H1 (cell line): ENCODE measurements at regions not wholly inside any gene's neighbourhood (a gene's known extent, or its start where the extent isn't known, plus 50 kb on each side); places are given as distances from the start of the nearest gene placed in this dataset.
A peak's percentile ranks its signal among the peaks of the same experiment; 100 is the strongest.

ENCODE experiments used
- CTCF ChIA-PET: fragments of 300-600 bp; sonication (Branson Sonifier 250); formaldehyde crosslinking; loops from one replicate; lab custom pipeline; 2021; ENCODE audit not compliant: partially characterized antibody; lab: Charles Lee
- POLR2A ChIA-PET: fragments of 300-600 bp; sonication (Branson Sonifier 250); formaldehyde crosslinking; loops from one replicate; lab custom pipeline; 2021; ENCODE audit warnings: inconsistent platforms; ENCODE audit not compliant: partially characterized antibody; lab: Charles Lee
- DNase-seq, 2 experiments: peaks; one replicate each; pipeline versions ENCODE4 v3.0.0 to v3.0.0-alpha.2; 2010 to 2022; ENCODE audit warnings: low spot score in 2 of 2, low read depth in 1 of 2, mixed read lengths in 1 of 2
- FAIRE-seq: peaks from 2 replicates; lab custom pipeline; 2011; peaks lifted over from hg19 to GRCh38; lab: Jason Lieb, UNC
- H2AFZ ChIP-seq: 2 replicates; pipeline ENCODE4 v1.8.1; 2012; ENCODE audit warnings: low read length, inconsistent platforms
- H2AK5ac ChIP-seq: 2 replicates; pipeline ENCODE4 v1.6.1; 2013; ENCODE audit warnings: low read depth, low read length
- H2BK120ac ChIP-seq: replicated peaks from 2 replicates; pipeline ENCODE3; 2013; ENCODE audit warnings: low read depth, low read length, inconsistent platforms
- H2BK12ac ChIP-seq: 2 replicates; pipeline ENCODE4 v1.6.1; 2013; ENCODE audit warnings: low read depth, low read length
- H2BK15ac ChIP-seq: 2 replicates; pipeline ENCODE4 v1.6.1; 2013; ENCODE audit warnings: low read length
- H2BK20ac ChIP-seq: 2 replicates; pipeline ENCODE4 v1.6.1; 2013; ENCODE audit warnings: low read length
- H2BK5ac ChIP-seq: 2 replicates; pipeline ENCODE4 v1.6.1; 2013; ENCODE audit warnings: low read depth, low read length
- H3K14ac ChIP-seq: 2 replicates; pipeline ENCODE4 v1.6.1; 2013; ENCODE audit warnings: inconsistent platforms; ENCODE audit not compliant: insufficient read length
- H3K18ac ChIP-seq: 2 replicates; pipeline ENCODE4 v1.6.1; 2013; ENCODE audit warnings: low read length; ENCODE audit errors: extremely low read depth
- H3K23ac ChIP-seq: 2 replicates; pipeline ENCODE4 v1.6.1; 2013; ENCODE audit warnings: inconsistent platforms; ENCODE audit not compliant: insufficient read length
- H3K23me2 ChIP-seq: 2 replicates; pipeline ENCODE4 v1.6.1; 2013; ENCODE audit warnings: low read depth, low read length
- H3K27ac ChIP-seq: 2 replicates; pipeline ENCODE4 v1.6.1; 2011; ENCODE audit warnings: low read depth, low read length, inconsistent platforms
- H3K27me3 ChIP-seq, 4 experiments: replicated peaks in 1 of 4; 1 replicate in 1 of 4; 2 replicates in 3 of 4; pipeline versions ENCODE4 v1.6.1 to v1.8.1; 2011 to 2013; ENCODE audit warnings: low read length in 3 of 4, mild to moderate bottlenecking in 3 of 4, inconsistent platforms in 2 of 4, mixed read lengths in 2 of 4, moderate library complexity in 1 of 4; ENCODE audit not compliant: control insufficient read depth in 3 of 4, insufficient read depth in 3 of 4; ENCODE audit errors: extremely low read depth in 1 of 4
- H3K36me3 ChIP-seq, 4 experiments: 2 replicates each; pipeline versions ENCODE4 v1.6.1 to v1.8.1; 2011 to 2013; ENCODE audit warnings: mild to moderate bottlenecking in 4 of 4, low read length in 3 of 4, moderate library complexity in 2 of 4, control low read depth in 1 of 4, inconsistent platforms in 1 of 4; ENCODE audit not compliant: insufficient read depth in 4 of 4, control insufficient read depth in 2 of 4
- H3K4ac ChIP-seq: replicated peaks from 2 replicates; pipeline ENCODE3; 2013; ENCODE audit warnings: low read length, low read depth, mixed read lengths, inconsistent platforms; ENCODE audit not compliant: insufficient read length
- H3K4me1 ChIP-seq, 4 experiments: replicated peaks in 1 of 4; 1 replicate in 1 of 4; 2 replicates in 3 of 4; pipeline versions ENCODE4 v1.6.1 to v1.8.1; 2011 to 2013; ENCODE audit warnings: low read length in 3 of 4, inconsistent platforms in 2 of 4, mixed read lengths in 1 of 4; ENCODE audit not compliant: insufficient read depth in 4 of 4, control insufficient read depth in 3 of 4
- H3K4me2 ChIP-seq, 2 experiments: 2 replicates each; pipeline versions ENCODE4 v1.6.1 to v1.8.1; 2011 to 2013; ENCODE audit warnings: low read depth in 2 of 2, low read length in 2 of 2, control low read depth in 1 of 2, inconsistent platforms in 1 of 2, mild to moderate bottlenecking in 1 of 2; ENCODE audit not compliant: insufficient read depth in 1 of 2
- H3K4me3 ChIP-seq, 4 experiments: fragments of 200-600, 300-600 bp in 1 of 4; sonication (generic), shearing (Covaris generic), sonication (Bioruptor Twin) in 1 of 4; 2 replicates each; pipeline versions ENCODE4 v1.5.1 to v1.8.1; 2011 to 2016; ENCODE audit warnings: low read length in 4 of 4, low read depth in 3 of 4, control low read depth in 2 of 4, inconsistent platforms in 2 of 4, mild to moderate bottlenecking in 2 of 4, mixed read lengths in 1 of 4, moderate library complexity in 1 of 4; ENCODE audit not compliant: insufficient read depth in 2 of 4; ENCODE audit errors: extremely low read depth in 1 of 4
- H3K56ac ChIP-seq: replicated peaks from 2 replicates; pipeline ENCODE3; 2013; ENCODE audit warnings: low read depth, mild to moderate bottlenecking, mixed read lengths, low read length, inconsistent platforms; ENCODE audit not compliant: insufficient read length
- H3K79me1 ChIP-seq: 2 replicates; pipeline ENCODE4 v1.6.1; 2013; ENCODE audit warnings: low read depth, low read length, control low read depth
- H3K79me2 ChIP-seq, 2 experiments: 2 replicates each; pipeline versions ENCODE4 v1.6.1 to v1.8.1; 2012 to 2013; ENCODE audit warnings: low read length in 2 of 2, mild to moderate bottlenecking in 2 of 2, inconsistent platforms in 1 of 2; ENCODE audit not compliant: insufficient read depth in 2 of 2, control insufficient read depth in 1 of 2
- H3K9ac ChIP-seq, 4 experiments: replicated peaks in 1 of 4; 1 replicate in 1 of 4; 2 replicates in 3 of 4; pipeline versions ENCODE4 v1.6.1 to v1.8.1; 2011 to 2013; ENCODE audit warnings: low read depth in 3 of 4, low read length in 3 of 4, control low read depth in 2 of 4, mild to moderate bottlenecking in 2 of 4, moderate library complexity in 2 of 4, inconsistent platforms in 1 of 4; ENCODE audit errors: extremely low read depth in 1 of 4
- H3K9me3 ChIP-seq, 2 experiments: 2 replicates each; pipeline versions ENCODE4 v1.6.1 to v1.8.1; 2012 to 2013; ENCODE audit warnings: mild to moderate bottlenecking in 2 of 2, moderate library complexity in 2 of 2, control low read depth in 1 of 2, inconsistent platforms in 1 of 2, low read depth in 1 of 2, low read length in 1 of 2, mixed read lengths in 1 of 2; ENCODE audit not compliant: insufficient read depth in 2 of 2
- H4K20me1 ChIP-seq, 2 experiments: replicated peaks in 1 of 2; 2 replicates each; pipeline versions ENCODE3 to v1.8.1; 2011 to 2013; ENCODE audit warnings: inconsistent platforms in 2 of 2, low read length in 2 of 2, mild to moderate bottlenecking in 1 of 2; ENCODE audit not compliant: insufficient read depth in 2 of 2, control insufficient read depth in 1 of 2
- H4K5ac ChIP-seq: 2 replicates; pipeline ENCODE4 v1.6.1; 2013; ENCODE audit warnings: low read length, low read depth, mixed read lengths, inconsistent platforms; ENCODE audit not compliant: insufficient read length
- H4K8ac ChIP-seq: 2 replicates; pipeline ENCODE4 v1.8.0; 2013; ENCODE audit warnings: mild to moderate bottlenecking, moderate library complexity, low read length, inconsistent platforms; ENCODE audit not compliant: insufficient read depth; ENCODE audit errors: extremely low read depth
- H4K91ac ChIP-seq: replicated peaks from 2 replicates; pipeline ENCODE3; 2013; ENCODE audit warnings: low read length, mixed read lengths, inconsistent platforms; ENCODE audit not compliant: insufficient read length
- POU5F1 ChIP-seq: IDR thresholded peaks from 2 replicates; pipeline ENCODE4 v1.6.1; 2011; ENCODE audit warnings: low read depth, mild to moderate bottlenecking, low read length, moderate library complexity
- WGBS, 2 experiments: shearing (Covaris generic) in 1 of 2; methylation state at CpG; one replicate each; pipeline versions ENCODE4 v1.1.6 to v1.1.7; 2013 to 2015; ENCODE audit warnings: low lambda C conversion rate in 2 of 2, mixed read lengths in 2 of 2, inconsistent platforms in 1 of 2, low coverage in 1 of 2, missing lambda C conversion rate in 1 of 2; ENCODE audit not compliant: insufficient replicate concordance in 2 of 2, insufficient coverage in 1 of 2, insufficient read length in 1 of 2; ENCODE audit errors: extremely low coverage in 1 of 2, missing lambda C conversion rate in 1 of 2; 5-methylcytosine and 5-hydroxymethylcytosine counted together
- TF ChIP-seq, protein P1 (sequence below): IDR thresholded peaks from 2 replicates; pipeline ENCODE4 v1.6.1; 2012; ENCODE audit warnings: inconsistent platforms

DNA sequence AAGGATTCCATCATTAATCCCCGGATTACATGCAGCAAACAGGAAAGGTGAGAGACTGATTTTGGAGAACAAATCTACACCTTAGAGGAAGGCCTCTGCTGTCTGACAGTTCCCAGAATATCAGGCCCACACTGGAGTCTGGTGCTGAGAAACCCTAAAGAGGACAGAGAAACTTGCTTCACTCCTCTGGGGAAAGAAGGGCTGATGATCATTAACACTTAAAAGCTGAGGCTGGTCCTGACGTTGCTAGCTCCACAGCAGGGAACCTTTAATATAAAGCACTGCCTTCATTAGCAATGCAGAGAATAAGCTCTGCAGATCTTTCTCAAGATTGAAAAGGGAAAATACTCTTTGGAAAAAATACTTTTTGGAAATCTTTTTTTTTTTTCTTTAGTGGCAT, 1472.4 kb upstream of the GOT2 start:
- Histone ChIP-seq H4K20me1 (no peaks in the 10 kb centered on the region), H2AFZ (no peak overlapping the region), H4K5ac (no peak overlapping the region), H3K79me1 (no peaks in the 10 kb centered on the region), H2BK5ac (no peak overlapping the region), H3K4me2 (no peak overlapping the region; a peak in 1 of 4 replicates), H3K9me3 (no peaks in the 10 kb centered on the region), H3K27ac (no peak overlapping the region), H3K4ac (no peak overlapping the region), H4K91ac (no peak overlapping the region), H2AK5ac (no peak overlapping the region), H2BK12ac (no peak overlapping the region), H2BK20ac (no peak overlapping the region), H3K36me3 (no peaks in the 10 kb centered on the region), H3K4me3 (no peak overlapping the region; a peak in 1 of 8 replicates), H3K9ac (no peak overlapping the region), H3K23me2 (no peaks in the 10 kb centered on the region), H2BK15ac (no peak overlapping the region), H4K8ac (no peak overlapping the region), H3K23ac (no peak overlapping the region), H3K27me3 (no peaks in the 10 kb centered on the region), H3K4me1 (no peaks in the 10 kb centered on the region; a peak in 1 of 7 replicates), H3K14ac (no peak overlapping the region), H3K79me2 (no peaks in the 10 kb centered on the region), H3K56ac (no peak overlapping the region), H2BK120ac (no peak overlapping the region), H3K18ac (no peak overlapping the region)
- WGBS, 2 experiments = 44% methylated on average over 2 of the region's 2 CpGs; no CpG with 5 or more reads in 1 of the 2 experiments
- ChIA-PET CTCF (no interaction called here), POLR2A (no interaction called here)
- no peak for DNase-seq
- FAIRE-seq = peak; percentile 70
- TF ChIP-seq, protein P1, sequence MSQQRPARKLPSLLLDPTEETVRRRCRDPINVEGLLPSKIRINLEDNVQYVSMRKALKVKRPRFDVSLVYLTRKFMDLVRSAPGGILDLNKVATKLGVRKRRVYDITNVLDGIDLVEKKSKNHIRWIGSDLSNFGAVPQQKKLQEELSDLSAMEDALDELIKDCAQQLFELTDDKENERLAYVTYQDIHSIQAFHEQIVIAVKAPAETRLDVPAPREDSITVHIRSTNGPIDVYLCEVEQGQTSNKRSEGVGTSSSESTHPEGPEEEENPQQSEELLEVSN = no peak
- TF ChIP-seq POU5F1 = no peak
